ENCODE measurements at regions not wholly inside any gene's neighbourhood (a gene's known extent, or its start where the extent isn't known, plus 50 kb on each side); places are given as distances from the start of the nearest gene placed in this dataset.

- H3K4me2 ChIP-seq (ENCODE audit: insufficient read depth in 1 of 2, low read depth in 2 of 2, low read length in 2 of 2) = no peak overlapping the region
These were observed 985.1 kb downstream of the SORCS1 start for GRCh38 chr10:106179430-106179829.

More at GRCh38 chr10:106179430-106179829, 985.1 kb downstream of the SORCS1 start:
- no peak overlapping the region for H2AFZ ChIP-seq (ENCODE audit: low read length)
- H3K27ac ChIP-seq (ENCODE audit: low read depth, low read length) = no peak overlapping the region
- H2BK12ac ChIP-seq (ENCODE audit: low read depth, low read length) = no peak overlapping the region
- no peak overlapping the region for H3K4ac ChIP-seq (replicated peaks; ENCODE audit: insufficient read length, low read depth, low read length)
- no peak overlapping the region for H2BK20ac ChIP-seq (ENCODE audit: low read length)
- no peak overlapping the region for H3K4me3 ChIP-seq (ENCODE audit: extremely low read depth in 1 of 4, insufficient read depth in 2 of 4, low read depth in 3 of 4, low read length in 4 of 4)
- POLR2A ChIA-PET (ENCODE audit: partially characterized antibody) = no interaction called here
- no peak overlapping the region for H3K9ac ChIP-seq (replicated peaks in 1 of 4; ENCODE audit: extremely low read depth in 1 of 4, low read depth in 3 of 4, low read length in 3 of 4)
- H3K9me3 ChIP-seq (ENCODE audit: insufficient read depth in 2 of 2, low read depth in 1 of 2, low read length in 1 of 2) = no peaks in the 10 kb centered on the region
- no peak overlapping the region for H2BK5ac ChIP-seq (ENCODE audit: low read depth, low read length)
- no peak overlapping the region for H4K8ac ChIP-seq (ENCODE audit: extremely low read depth, insufficient read depth, low read length)
- TF ChIP-seq SUZ12 (IDR thresholded peaks at IDR 0.05; ENCODE audit: low read length) (no peak), SP2 (IDR thresholded peaks at IDR 0.05; ENCODE audit: low read length) (no peak), ZNF274 (IDR thresholded peaks at IDR 0.05; ENCODE audit: borderline replicate concordance, extremely low read depth, low read length) (no peak), CREB1 (IDR thresholded peaks at IDR 0.05) (no peak), MAFK (IDR thresholded peaks at IDR 0.05; ENCODE audit: low read depth, low read length) (no peak), SIRT6 (IDR thresholded peaks at IDR 0.05; ENCODE audit: low read length) (no peak), JUN (IDR thresholded peaks at IDR 0.05; ENCODE audit: low read depth, low read length) (no peak)
- TF ChIP-seq, protein P1, sequence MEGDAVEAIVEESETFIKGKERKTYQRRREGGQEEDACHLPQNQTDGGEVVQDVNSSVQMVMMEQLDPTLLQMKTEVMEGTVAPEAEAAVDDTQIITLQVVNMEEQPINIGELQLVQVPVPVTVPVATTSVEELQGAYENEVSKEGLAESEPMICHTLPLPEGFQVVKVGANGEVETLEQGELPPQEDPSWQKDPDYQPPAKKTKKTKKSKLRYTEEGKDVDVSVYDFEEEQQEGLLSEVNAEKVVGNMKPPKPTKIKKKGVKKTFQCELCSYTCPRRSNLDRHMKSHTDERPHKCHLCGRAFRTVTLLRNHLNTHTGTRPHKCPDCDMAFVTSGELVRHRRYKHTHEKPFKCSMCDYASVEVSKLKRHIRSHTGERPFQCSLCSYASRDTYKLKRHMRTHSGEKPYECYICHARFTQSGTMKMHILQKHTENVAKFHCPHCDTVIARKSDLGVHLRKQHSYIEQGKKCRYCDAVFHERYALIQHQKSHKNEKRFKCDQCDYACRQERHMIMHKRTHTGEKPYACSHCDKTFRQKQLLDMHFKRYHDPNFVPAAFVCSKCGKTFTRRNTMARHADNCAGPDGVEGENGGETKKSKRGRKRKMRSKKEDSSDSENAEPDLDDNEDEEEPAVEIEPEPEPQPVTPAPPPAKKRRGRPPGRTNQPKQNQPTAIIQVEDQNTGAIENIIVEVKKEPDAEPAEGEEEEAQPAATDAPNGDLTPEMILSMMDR (IDR thresholded peaks at IDR 0.05; ENCODE audit: control extremely low read depth in 1 of 3, insufficient read depth in 1 of 3, low read depth in 1 of 3, low read length in 3 of 3) = no peak
- H4K91ac ChIP-seq (replicated peaks; ENCODE audit: insufficient read length, low read length) = no peak overlapping the region
- CTCF ChIA-PET (ENCODE audit: partially characterized antibody) = interaction anchor here (0.7 kb wide), 1 partner anchor 230 kb away, joined by 3 read pairs; no protein-coding TSS in a partner anchor
- no peaks in the 10 kb centered on the region for H3K79me2 ChIP-seq (ENCODE audit: control insufficient read depth in 1 of 2, insufficient read depth in 2 of 2, low read length in 2 of 2)
- H2AK5ac ChIP-seq (ENCODE audit: low read depth, low read length) = no peak overlapping the region
- H4K20me1 ChIP-seq (replicated peaks in 1 of 2; ENCODE audit: control insufficient read depth in 1 of 2, insufficient read depth in 2 of 2, low read length in 2 of 2) = no peaks in the 10 kb centered on the region
- no peak overlapping the region for H3K18ac ChIP-seq (ENCODE audit: extremely low read depth, low read length)
- H3K79me1 ChIP-seq (ENCODE audit: low read depth, low read length) = no peaks in the 10 kb centered on the region
- no peak overlapping the region for H3K23ac ChIP-seq (ENCODE audit: insufficient read length)
- H3K27me3 ChIP-seq (replicated peaks in 1 of 4; ENCODE audit: control insufficient read depth in 3 of 4, extremely low read depth in 1 of 4, insufficient read depth in 3 of 4, low read length in 3 of 4) = no peaks in the 10 kb centered on the region
- H3K14ac ChIP-seq (ENCODE audit: insufficient read length) = no peak overlapping the region
- H3K4me1 ChIP-seq (replicated peaks in 1 of 4; ENCODE audit: control insufficient read depth in 3 of 4, insufficient read depth in 4 of 4, low read length in 3 of 4) = no peaks in the 10 kb centered on the region
- no peak for FAIRE-seq
- no peak overlapping the region for H2BK120ac ChIP-seq (replicated peaks; ENCODE audit: low read depth, low read length)
- H2BK15ac ChIP-seq (ENCODE audit: low read length) = no peak overlapping the region
- no peak overlapping the region for H4K5ac ChIP-seq (ENCODE audit: insufficient read length, low read depth, low read length)
- no peaks in the 10 kb centered on the region for H3K36me3 ChIP-seq (ENCODE audit: control insufficient read depth in 2 of 4, insufficient read depth in 4 of 4, low read length in 3 of 4)
- H3K56ac ChIP-seq (replicated peaks; ENCODE audit: insufficient read length, low read depth, low read length) = no peak overlapping the region
- DNase-seq (ENCODE audit: low read depth in 1 of 2, low spot score in 2 of 2) = no peak
- H3K23me2 ChIP-seq (ENCODE audit: low read depth, low read length) = no peaks in the 10 kb centered on the region
